Left ventricle myocardium inferior (tissue), 1 donor: ENCODE measurements at regions not wholly inside any gene's neighbourhood (a gene's known extent, or its start where the extent isn't known, plus 50 kb on each side); places are given as distances from the start of the nearest gene placed in this dataset.

Experiments
- DNase-seq: peaks from one replicate; pipeline ENCODE4 v3.0.0-alpha.2; 2020
- H3K27ac ChIP-seq: fragments of 200-600 bp; replicated peaks from 2 replicates; pipeline ENCODE4 v1.8.0; 2021
- H3K27me3 ChIP-seq: fragments of 200-600 bp; 2 replicates; pipeline ENCODE4 v1.8.0; 2021; ENCODE audit warnings: low read depth
- H3K36me3 ChIP-seq: fragments of 200-600 bp; 2 replicates; pipeline ENCODE4 v1.8.0; 2021
- H3K4me1 ChIP-seq: fragments of 200-600 bp; 2 replicates; pipeline ENCODE4 v1.8.0; 2021
- H3K4me3 ChIP-seq: fragments of 200-600 bp; 2 replicates; pipeline ENCODE4 v1.8.0; 2021; ENCODE audit warnings: mild to moderate bottlenecking, moderate library complexity
- H3K9me3 ChIP-seq: fragments of 200-600 bp; replicated peaks from 2 replicates; pipeline ENCODE4 v1.8.0; 2021
- CTCF ChIP-seq: fragments of 200-600 bp; IDR thresholded peaks from 2 replicates; pipeline ENCODE4 v1.8.0; 2021; ENCODE audit warnings: antibody characterized with exemption, mild to moderate bottlenecking, borderline replicate concordance
- intact Hi-C: fragments of 100-400 bp; cut with micrococcal nuclease; formaldehyde crosslinking; loops from one replicate; pipeline ENCODE4 v1.11.0; 2022
- donor health status: DM: no; HTN: yes; CAD: no; lungs with severe emphysema.

DNA sequence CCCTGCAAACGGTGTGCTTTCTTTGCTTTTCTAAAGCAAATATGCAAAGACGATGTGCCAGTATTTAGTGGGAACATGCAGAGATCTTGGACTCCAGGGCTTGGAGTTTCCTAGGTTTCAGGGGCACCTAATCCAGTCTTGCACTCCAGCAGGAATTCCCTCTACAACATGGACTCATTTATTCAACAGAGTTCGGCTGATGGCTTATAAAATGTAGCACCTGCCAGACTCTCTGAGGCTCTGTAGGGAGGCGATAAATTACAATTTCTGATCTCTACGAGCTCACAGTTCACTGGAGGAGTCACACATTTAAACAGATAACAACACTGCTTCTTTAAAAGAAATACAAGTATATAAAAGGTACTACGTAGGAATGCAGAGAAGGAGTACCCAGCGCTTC, 143.7 kb downstream of the FGF9 start:
- H3K4me3 ChIP-seq, result no peak overlapping the region
- intact Hi-C loops, result no loop called here
- H3K36me3 ChIP-seq, result no peaks in the 10 kb centered on the region
- no peak for DNase-seq
- peaks cover 13% of the 10 kb centered on the region for H3K27me3 ChIP-seq
- no peaks in the 10 kb centered on the region for H3K4me1 ChIP-seq
- no peaks in the 10 kb centered on the region for H3K9me3 ChIP-seq
- TF ChIP-seq CTCF, result no peak
- no peak overlapping the region for H3K27ac ChIP-seq

- Histone ChIP-seq H3K9me3 (no peaks in the 10 kb centered on the region), H3K27ac (no peak overlapping the region), H3K27me3 (peaks cover 4% of the 10 kb centered on the region), H3K4me1 (no peaks in the 10 kb centered on the region), H3K36me3 (no peaks in the 10 kb centered on the region), H3K4me3 (no peak overlapping the region)
- no peak for DNase-seq
- intact Hi-C loops, result no loop called here
- no peak for TF ChIP-seq CTCF
Observed at GRCh38 chr13:21817878-21818277, 147.0 kb downstream of the FGF9 start.

GRCh38 chr13:21822029-21822428, 151.2 kb downstream of the FGF9 start:
- no peak overlapping the region for H3K27ac ChIP-seq
- H3K36me3 ChIP-seq, result no peaks in the 10 kb centered on the region
- no peak overlapping the region for H3K4me3 ChIP-seq
- no peaks in the 10 kb centered on the region for H3K27me3 ChIP-seq
- TF ChIP-seq CTCF, result no peak
- intact Hi-C loops, result no loop called here
- no peak for DNase-seq
- H3K4me1 ChIP-seq, result peaks cover 29% of the 10 kb centered on the region
- no peaks in the 10 kb centered on the region for H3K9me3 ChIP-seq

GRCh38 chr13:21823416-21823815, 152.5 kb downstream of the FGF9 start:
- no peak for DNase-seq
- H3K4me1 ChIP-seq, result peaks cover 29% of the 10 kb centered on the region
- no peak for TF ChIP-seq CTCF
- H3K36me3 ChIP-seq, result no peaks in the 10 kb centered on the region
- no peak overlapping the region for H3K27ac ChIP-seq
- no peaks in the 10 kb centered on the region for H3K27me3 ChIP-seq
- intact Hi-C loops, result no loop called here
- H3K4me3 ChIP-seq, result no peak overlapping the region
- no peaks in the 10 kb centered on the region for H3K9me3 ChIP-seq

GRCh38 chr13:21823949-21824348, 153.1 kb downstream of the FGF9 start:
- no peak overlapping the region for H3K27ac ChIP-seq
- H3K9me3 ChIP-seq, result no peaks in the 10 kb centered on the region
- no peak for TF ChIP-seq CTCF
- no peak for DNase-seq
- no peaks in the 10 kb centered on the region for H3K27me3 ChIP-seq
- H3K4me1 ChIP-seq, result peaks cover 29% of the 10 kb centered on the region
- no peak overlapping the region for H3K4me3 ChIP-seq
- H3K36me3 ChIP-seq, result no peaks in the 10 kb centered on the region
- intact Hi-C loops, result no loop called here

GRCh38 chr13:21825186-21825585, 154.3 kb downstream of the FGF9 start:
- Histone ChIP-seq H3K4me1 (peaks cover 29% of the 10 kb centered on the region), H3K36me3 (no peaks in the 10 kb centered on the region), H3K27ac (no peak overlapping the region), H3K27me3 (no peaks in the 10 kb centered on the region), H3K4me3 (no peak overlapping the region), H3K9me3 (no peaks in the 10 kb centered on the region)
- intact Hi-C loops, result no loop called here
- DNase-seq, result no peak
- no peak for TF ChIP-seq CTCF
